Large intestine (tissue), 3 donors: ENCODE measurements at regions not wholly inside any gene's neighbourhood (a gene's known extent, or its start where the extent isn't known, plus 50 kb on each side); places are given as distances from the start of the nearest gene placed in this dataset.

Source experiments
- DNase-seq, 2 donors: peaks; one replicate each; pipeline versions ENCODE4 v3.0.0 to v3.0.0-alpha.2; 2013
- H3K27ac ChIP-seq: one replicate; pipeline ENCODE4 v1.5.1; 2013; ENCODE audit warnings: low read length
- H3K27me3 ChIP-seq: 2 replicates; pipeline ENCODE4 v1.6.1; 2013; ENCODE audit warnings: low read length; ENCODE audit not compliant: control insufficient read depth, insufficient read depth
- H3K36me3 ChIP-seq: 2 replicates; pipeline ENCODE4 v1.6.1; 2013; ENCODE audit warnings: low read length; ENCODE audit not compliant: control insufficient read depth, insufficient read depth
- H3K4me1 ChIP-seq: one replicate; pipeline ENCODE4 v1.6.1; 2013; ENCODE audit warnings: low read length; ENCODE audit not compliant: control insufficient read depth, insufficient read depth
- H3K4me3 ChIP-seq: one replicate; pipeline ENCODE4 v1.5.1; 2013; ENCODE audit warnings: low read length
- H3K9me3 ChIP-seq: one replicate; pipeline ENCODE4 v1.6.1; 2013; ENCODE audit warnings: mild to moderate bottlenecking, low read depth, low read length, moderate library complexity; ENCODE audit not compliant: control insufficient read depth
- WGBS: methylation state at CpG from one replicate; pipeline ENCODE4 v1.1.5; 2013; ENCODE audit warnings: low lambda C conversion rate; ENCODE audit not compliant: insufficient coverage; 5-methylcytosine and 5-hydroxymethylcytosine counted together

DNA sequence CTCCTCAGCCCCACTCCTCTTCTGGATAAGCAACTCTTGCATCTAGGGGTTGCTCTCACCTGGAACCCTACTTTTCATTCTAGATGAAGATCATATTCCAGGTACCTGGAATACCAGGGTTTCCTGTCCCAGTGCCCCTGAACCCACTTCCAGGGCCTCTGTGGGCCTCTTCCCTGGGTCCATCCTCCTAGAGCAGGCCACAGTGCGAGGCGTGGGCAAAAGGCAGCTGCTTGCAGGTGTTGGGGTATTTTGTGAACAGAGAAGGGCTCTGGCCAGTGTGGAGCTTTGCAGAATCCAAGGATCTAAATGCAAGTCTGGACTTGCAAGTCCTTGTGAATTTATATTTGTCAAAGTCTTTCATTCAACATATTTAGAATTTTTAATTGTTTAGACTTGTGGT, 240.4 kb upstream of the POU3F1 start:
- H3K4me3 ChIP-seq: no peak overlapping the region
- WGBS: no CpG with 5 or more reads among the region's 2 CpGs
- peaks cover 11% of the 10 kb centered on the region for H3K27me3 ChIP-seq
- no peaks in the 10 kb centered on the region for H3K36me3 ChIP-seq
- no peaks in the 10 kb centered on the region for H3K4me1 ChIP-seq
- no peak for DNase-seq
- no peak overlapping the region for H3K27ac ChIP-seq
- H3K9me3 ChIP-seq: no peaks in the 10 kb centered on the region

DNA sequence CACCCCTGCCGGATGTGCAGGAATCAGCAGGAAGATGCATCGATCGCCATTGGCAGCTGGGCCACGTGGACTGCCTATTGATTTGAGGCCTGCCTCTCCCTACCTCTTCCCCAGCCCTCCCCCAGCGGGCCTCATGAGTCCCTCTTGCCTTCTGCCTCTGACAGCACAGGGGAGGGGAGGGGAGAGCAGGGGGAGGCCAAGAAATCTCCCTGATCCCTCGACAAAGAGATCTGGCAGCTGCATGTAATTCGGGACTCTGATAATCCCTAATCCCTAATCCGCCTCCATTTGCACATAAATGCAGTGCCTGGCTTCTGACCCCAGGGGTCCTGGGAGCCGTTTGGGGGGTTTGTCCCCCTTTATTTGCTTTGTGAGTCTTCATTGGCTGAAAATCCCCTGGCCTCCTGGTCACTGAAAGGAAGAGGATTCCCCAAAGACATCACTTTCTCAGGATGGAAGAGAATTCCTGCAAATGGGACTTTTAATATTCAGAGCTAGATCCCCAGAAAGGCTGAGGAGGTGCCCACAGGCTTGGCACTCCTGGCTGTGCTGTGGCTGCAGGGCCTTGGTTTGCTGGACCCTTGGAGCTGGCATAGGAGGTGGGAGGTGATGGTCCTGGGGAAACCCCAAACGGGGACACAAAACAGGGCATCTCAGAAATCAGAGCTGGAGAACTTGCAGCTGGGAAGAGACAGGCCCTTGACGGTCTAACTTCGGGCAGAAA, 239.4 kb upstream of the POU3F1 start:
- Histone ChIP-seq H3K9me3 (no peaks in the 10 kb centered on the region), H3K4me1 (no peaks in the 10 kb centered on the region), H3K27me3 (peaks cover 3% of the 10 kb centered on the region), H3K4me3 (no peak overlapping the region), H3K36me3 (no peaks in the 10 kb centered on the region), H3K27ac (no peak overlapping the region)
- WGBS: 71% methylated on average over 2 of the region's 12 CpGs
- no peak for DNase-seq

DNA sequence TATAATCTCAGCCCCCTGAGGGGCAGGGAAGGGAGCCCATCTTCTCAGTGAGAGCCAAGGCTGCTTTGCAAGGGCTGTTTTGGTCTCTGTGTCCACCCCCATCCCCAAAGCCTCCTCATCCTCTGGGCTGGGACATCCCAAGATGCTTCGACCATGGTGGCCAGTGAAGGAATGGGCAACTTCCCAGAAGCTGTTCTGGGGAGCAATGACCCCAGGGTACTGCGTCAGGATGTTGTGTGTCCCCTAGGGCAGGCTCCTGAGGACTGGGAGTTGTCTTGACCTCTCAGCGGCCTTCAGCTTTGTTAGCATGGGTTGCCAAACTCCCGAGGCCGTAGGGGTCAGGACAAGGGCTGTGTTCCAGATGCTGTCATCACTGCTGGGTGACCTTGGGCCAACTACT, 238.4 kb upstream of the POU3F1 start:
- no CpG with 5 or more reads among the region's 5 CpGs for WGBS

DNA sequence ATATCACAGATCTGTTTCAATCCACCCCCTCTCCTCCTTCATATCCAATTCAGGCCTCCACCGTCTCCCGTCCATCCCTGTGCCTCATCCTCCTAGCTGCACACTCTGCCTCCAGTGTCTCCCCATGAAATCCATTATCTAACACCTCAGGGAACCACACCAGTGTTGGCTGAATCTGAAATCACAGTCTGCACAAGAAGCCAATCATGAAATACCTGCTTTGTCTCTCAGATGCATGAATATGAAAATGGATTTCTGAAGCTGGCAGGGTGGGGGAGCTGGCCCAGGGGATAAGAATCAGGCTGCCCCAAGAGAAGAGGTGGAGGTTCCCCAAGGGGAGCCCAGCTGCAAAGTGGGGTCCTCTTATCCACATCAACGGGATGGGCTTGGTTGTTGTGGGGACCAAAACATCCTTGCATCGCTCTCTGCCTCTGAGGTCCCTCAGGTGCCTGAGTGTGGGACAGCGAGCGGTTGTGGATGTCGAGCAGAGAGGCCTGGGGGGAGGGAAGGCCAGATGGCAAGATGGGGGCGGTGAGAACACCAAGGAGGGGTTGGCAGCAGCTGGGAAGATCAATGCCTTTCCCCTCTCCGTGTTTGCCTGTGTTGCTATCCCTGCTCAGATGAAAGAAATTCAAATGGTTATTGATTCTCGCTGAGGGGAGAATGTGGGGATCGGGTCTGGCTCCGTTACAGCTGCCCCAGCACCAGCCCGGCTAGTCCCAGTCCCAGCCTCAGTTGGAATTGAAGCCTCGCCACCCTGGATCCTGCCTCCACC, 237.3 kb upstream of the POU3F1 start:
- H3K9me3 ChIP-seq: no peaks in the 10 kb centered on the region
- DNase-seq: no peak
- WGBS: 67% methylated on average over 1 of the region's 14 CpGs

More for the DNA sequence above, 238.4 kb upstream of the POU3F1 start:
- no peak overlapping the region for H3K27ac ChIP-seq
- H3K4me3 ChIP-seq: no peak overlapping the region
- H3K27me3 ChIP-seq: no peaks in the 10 kb centered on the region
- no peak for DNase-seq
- H3K9me3 ChIP-seq: no peaks in the 10 kb centered on the region
- H3K4me1 ChIP-seq: no peaks in the 10 kb centered on the region
- H3K36me3 ChIP-seq: no peaks in the 10 kb centered on the region

DNA sequence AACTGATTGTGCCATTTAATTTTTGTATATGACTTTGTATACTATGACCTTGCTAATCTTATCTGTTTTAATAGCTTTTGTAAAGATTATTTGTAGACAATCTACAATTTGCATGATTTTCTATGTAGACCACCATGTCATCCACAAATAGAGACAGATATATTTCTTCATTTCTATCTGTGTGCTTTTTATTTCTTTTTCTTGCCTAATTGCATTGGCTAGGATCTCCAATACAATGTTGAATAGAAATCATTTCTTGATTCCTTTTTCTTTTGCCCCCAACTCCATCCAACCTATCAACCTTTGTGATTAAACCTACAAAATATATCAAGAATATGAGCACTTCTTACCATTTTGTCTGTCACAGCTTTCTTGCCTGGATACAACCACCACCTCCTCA, 232.6 kb upstream of the POU3F1 start:
- Histone ChIP-seq H3K9me3 (no peaks in the 10 kb centered on the region), H3K27ac (no peak overlapping the region), H3K4me3 (no peak overlapping the region), H3K4me1 (no peaks in the 10 kb centered on the region), H3K27me3 (no peaks in the 10 kb centered on the region), H3K36me3 (no peaks in the 10 kb centered on the region)
- no peak for DNase-seq

More for the DNA sequence above, 237.3 kb upstream of the POU3F1 start:
- no peaks in the 10 kb centered on the region for H3K27me3 ChIP-seq
- no peak overlapping the region for H3K4me3 ChIP-seq
- no peaks in the 10 kb centered on the region for H3K36me3 ChIP-seq
- no peak overlapping the region for H3K27ac ChIP-seq
- no peaks in the 10 kb centered on the region for H3K4me1 ChIP-seq

DNA sequence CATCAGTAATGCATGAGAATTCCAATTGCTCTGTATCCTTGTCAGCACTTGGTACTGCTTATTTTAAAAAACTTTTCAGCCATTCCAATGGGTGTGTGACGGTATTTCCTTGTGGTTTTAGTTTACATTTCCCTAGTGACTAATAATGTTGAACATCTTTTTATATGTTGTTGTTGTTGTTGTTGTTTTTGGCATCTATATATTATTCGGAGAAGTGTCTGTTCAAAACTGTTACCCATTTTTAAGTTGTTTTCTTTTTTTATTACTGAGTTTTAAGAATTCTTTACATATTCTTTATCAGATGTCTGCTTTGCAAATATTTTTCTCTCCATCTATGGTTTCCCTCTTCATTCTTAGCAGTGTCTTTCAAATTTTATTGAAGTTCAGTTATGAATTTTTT, 231.1 kb upstream of the POU3F1 start:
- WGBS: 100% methylated on average over 2 of the region's 2 CpGs
- Histone ChIP-seq H3K27ac (no peak overlapping the region), H3K36me3 (no peaks in the 10 kb centered on the region), H3K4me1 (no peaks in the 10 kb centered on the region), H3K4me3 (no peak overlapping the region), H3K27me3 (peaks cover 3% of the 10 kb centered on the region), H3K9me3 (no peaks in the 10 kb centered on the region)
- no peak for DNase-seq

DNA sequence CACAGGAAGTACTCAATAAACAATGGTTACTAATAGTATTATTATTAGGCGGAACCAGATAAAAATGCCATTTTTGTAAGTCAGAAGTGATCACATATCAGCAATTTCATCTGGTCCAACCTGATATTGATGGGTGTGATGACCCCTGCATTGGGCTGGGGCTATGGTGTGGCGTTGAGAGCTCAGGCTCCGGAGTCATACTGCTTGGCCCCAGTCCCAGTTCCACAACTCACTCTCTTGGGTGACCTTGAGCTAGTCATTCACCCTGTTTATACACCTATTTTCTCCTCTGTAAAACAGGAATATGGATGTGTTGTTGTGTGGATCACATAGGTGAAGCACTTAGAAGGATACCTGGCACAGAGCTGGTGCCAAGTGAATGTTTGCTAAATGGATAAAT, 229.4 kb upstream of the POU3F1 start:
- DNase-seq: no peak
- Histone ChIP-seq H3K36me3 (no peaks in the 10 kb centered on the region), H3K9me3 (no peaks in the 10 kb centered on the region), H3K4me3 (no peak overlapping the region), H3K27me3 (peaks cover 6% of the 10 kb centered on the region), H3K27ac (no peak overlapping the region), H3K4me1 (no peaks in the 10 kb centered on the region)
- WGBS: no CpG with 5 or more reads among the region's 3 CpGs

DNA sequence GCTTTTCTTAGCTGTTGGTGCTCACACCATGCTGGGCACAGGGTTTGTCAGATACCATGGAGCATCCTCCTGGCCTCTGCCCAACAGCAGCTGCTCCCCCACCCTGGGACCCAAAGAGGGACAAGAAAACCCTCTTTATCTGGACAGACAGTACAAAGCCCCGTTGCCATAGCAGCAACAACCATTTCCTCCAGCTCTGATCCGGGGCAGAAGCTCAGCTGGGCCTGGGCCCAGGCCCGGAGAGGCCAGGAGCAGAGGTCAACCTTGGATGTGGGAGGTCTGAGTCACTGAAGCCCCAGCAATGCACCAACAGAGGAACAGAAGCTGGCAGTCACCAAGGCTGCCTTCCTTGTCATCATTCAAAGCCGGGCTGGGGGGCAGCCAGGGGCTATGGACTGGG, 228.4 kb upstream of the POU3F1 start:
- H3K36me3 ChIP-seq: no peaks in the 10 kb centered on the region
- H3K4me3 ChIP-seq: no peak overlapping the region
- H3K27me3 ChIP-seq: peaks cover 6% of the 10 kb centered on the region
- no CpG with 5 or more reads among the region's 4 CpGs for WGBS
- DNase-seq: no peak
- H3K4me1 ChIP-seq: no peaks in the 10 kb centered on the region
- H3K9me3 ChIP-seq: no peaks in the 10 kb centered on the region
- no peak overlapping the region for H3K27ac ChIP-seq

DNA sequence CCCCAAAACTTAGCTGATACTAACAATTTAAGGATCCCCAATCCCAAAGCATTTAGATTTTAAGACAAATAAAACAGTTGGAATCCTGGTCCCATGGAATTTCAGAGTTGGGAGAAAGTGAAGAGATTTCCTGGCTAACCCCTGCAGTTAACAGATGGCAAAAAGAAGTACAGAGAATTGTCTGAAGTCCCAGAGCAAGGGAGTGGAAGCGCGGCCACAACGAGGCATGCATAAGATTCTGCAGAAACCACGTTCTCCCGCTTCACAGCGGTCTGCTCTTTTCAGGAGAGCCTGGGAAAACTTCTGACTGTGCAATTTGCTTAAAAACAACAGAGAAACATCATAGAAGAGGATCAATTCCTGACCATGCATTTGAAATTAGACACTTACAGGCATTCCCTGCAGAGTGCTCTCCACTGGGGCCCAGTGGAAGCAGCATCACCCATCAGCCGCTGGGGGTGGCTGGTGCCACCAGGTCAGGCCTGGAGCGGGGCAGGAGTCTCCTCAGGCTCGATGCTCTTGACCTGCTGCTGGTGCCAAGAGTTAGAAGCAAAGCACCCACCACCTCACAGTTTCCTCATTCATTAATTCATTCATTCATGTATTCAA, 226.7 kb upstream of the POU3F1 start:
- DNase-seq: no peak
- Histone ChIP-seq H3K4me1 (no peaks in the 10 kb centered on the region), H3K27ac (no peak overlapping the region), H3K36me3 (no peaks in the 10 kb centered on the region), H3K4me3 (no peak overlapping the region), H3K27me3 (peaks cover 6% of the 10 kb centered on the region), H3K9me3 (no peaks in the 10 kb centered on the region)
- no CpG with 5 or more reads among the region's 9 CpGs for WGBS

DNA sequence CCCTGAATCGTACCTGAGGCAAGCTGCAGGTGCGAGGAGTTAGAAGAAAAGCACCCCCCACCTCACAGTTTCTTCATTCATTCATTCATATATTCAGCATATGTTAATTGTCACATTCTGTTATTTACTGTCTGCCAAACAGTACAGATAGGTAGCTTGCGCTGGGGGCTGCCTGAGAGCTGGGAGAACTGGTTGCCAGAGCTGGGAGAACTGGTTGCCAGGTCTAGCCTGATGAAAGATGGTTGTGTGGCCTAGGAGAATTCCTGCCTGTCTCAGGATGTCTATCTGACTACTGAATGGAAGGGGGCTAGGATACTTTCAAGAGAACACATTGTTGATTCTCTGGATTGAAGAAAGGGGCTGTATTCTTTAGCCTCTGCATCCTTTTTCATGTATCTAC, 225.9 kb upstream of the POU3F1 start:
- 80% methylated on average over 1 of the region's 3 CpGs for WGBS
- DNase-seq: no peak
- H3K27me3 ChIP-seq: peaks cover 6% of the 10 kb centered on the region
- H3K4me1 ChIP-seq: no peaks in the 10 kb centered on the region
- no peak overlapping the region for H3K4me3 ChIP-seq
- H3K27ac ChIP-seq: no peak overlapping the region
- no peaks in the 10 kb centered on the region for H3K36me3 ChIP-seq
- no peaks in the 10 kb centered on the region for H3K9me3 ChIP-seq
